ENCODE measurements at regions not wholly inside any gene's neighbourhood (a gene's known extent, or its start where the extent isn't known, plus 50 kb on each side); places are given as distances from the start of the nearest gene placed in this dataset.
A peak's percentile ranks its signal among the peaks of the same experiment; 100 is the strongest.

GRCh38 chr7:82600531-82600930, 157.0 kb upstream of the CACNA2D1 start:
- ATAC-seq (no peak), DNase-seq (ENCODE audit: low spot score) (peak; percentile 18)
- Mint-ChIP-seq H3K36me3 (ENCODE audit: low read depth) (peaks cover 5% of the 10 kb centered on the region; the same call in 1 of the 3 replicates), H3K4me1 (peaks cover 16% of the 10 kb centered on the region; the same call in 2 of the 3 replicates), H3K27ac (no peak overlapping the region), H3K9me3 (peaks cover 8% of the 10 kb centered on the region; the same call in 2 of the 3 replicates), H3K27me3 (ENCODE audit: insufficient read depth, low read depth, poor library complexity) (peaks cover 3% of the 10 kb centered on the region), H3K4me3 (no peak overlapping the region)
- Histone ChIP-seq H3K27ac (ENCODE audit: low read depth) (no peak overlapping the region), H3K4me1 (ENCODE audit: insufficient read depth) (no peaks in the 10 kb centered on the region), H3K36me3 (ENCODE audit: insufficient read depth) (no peaks in the 10 kb centered on the region), H3K9me2 (ENCODE audit: insufficient read depth) (no peaks in the 10 kb centered on the region), H3K79me2 (replicated peaks; ENCODE audit: insufficient read depth) (no peaks in the 10 kb centered on the region), H3F3A (replicated peaks; ENCODE audit: low read depth) (no peaks in the 10 kb centered on the region), H3K27me3 (ENCODE audit: insufficient read depth) (no peaks in the 10 kb centered on the region), H3K4me3 (no peak overlapping the region), H4K20me1 (replicated peaks; ENCODE audit: insufficient read depth) (no peaks in the 10 kb centered on the region), H3K4me2 (peak overlapping the region; percentile 45; the same call in 1 of the 2 replicates), H2AFZ (no peak overlapping the region)
- TF ChIP-seq ETS1 (IDR thresholded peaks at IDR 0.05) (no peak), EZH2 (IDR thresholded peaks at IDR 0.05; ENCODE audit: low read depth, unreplicated experiment) (no peak), ZNF114 (CRISPR knock-in tag; IDR thresholded peaks at IDR 0.05) (no peak), ZNF462 (CRISPR knock-in tag; IDR thresholded peaks at IDR 0.05) (no peak), STAT1 (IDR thresholded peaks at IDR 0.05; ENCODE audit: unreplicated experiment) (no peak), CREB1 (CRISPR knock-in tag; IDR thresholded peaks at IDR 0.05; ENCODE audit: low read depth) (no peak), POLR2AphosphoS5 (IDR thresholded peaks at IDR 0.05; ENCODE audit: low read depth) (no peak), REST (IDR thresholded peaks at IDR 0.05; ENCODE audit: unreplicated experiment) (no peak), JUNB (IDR thresholded peaks at IDR 0.05; ENCODE audit: unreplicated experiment) (no peak), NANOG (IDR thresholded peaks at IDR 0.05; ENCODE audit: borderline replicate concordance) (no peak)

All from GM23338 (cell line).